ENCODE measurements at regions not wholly inside any gene's neighbourhood (a gene's known extent, or its start where the extent isn't known, plus 50 kb on each side); places are given as distances from the start of the nearest gene placed in this dataset.

DNA sequence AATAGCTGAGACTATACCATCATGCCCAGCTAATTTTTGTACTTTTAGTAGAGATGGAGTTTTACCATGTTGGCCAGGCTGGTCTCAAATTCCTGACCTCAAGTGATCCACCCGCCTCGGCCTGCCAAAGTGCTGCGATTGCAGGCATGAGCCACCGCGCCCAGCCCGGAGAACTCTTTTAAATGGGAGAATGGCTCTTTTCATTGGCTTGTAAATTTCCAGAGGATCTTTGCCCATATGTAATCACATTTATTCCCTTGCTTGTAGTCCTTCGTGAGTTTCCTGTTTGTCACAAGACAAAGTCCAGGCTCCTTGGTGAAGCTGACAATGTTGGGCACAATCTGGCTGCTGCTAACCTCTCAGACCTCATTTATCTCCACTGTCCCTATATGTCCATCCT, 135.1 kb downstream of the CEP57L1 start (continued):
- TF ChIP-seq, protein P1, sequence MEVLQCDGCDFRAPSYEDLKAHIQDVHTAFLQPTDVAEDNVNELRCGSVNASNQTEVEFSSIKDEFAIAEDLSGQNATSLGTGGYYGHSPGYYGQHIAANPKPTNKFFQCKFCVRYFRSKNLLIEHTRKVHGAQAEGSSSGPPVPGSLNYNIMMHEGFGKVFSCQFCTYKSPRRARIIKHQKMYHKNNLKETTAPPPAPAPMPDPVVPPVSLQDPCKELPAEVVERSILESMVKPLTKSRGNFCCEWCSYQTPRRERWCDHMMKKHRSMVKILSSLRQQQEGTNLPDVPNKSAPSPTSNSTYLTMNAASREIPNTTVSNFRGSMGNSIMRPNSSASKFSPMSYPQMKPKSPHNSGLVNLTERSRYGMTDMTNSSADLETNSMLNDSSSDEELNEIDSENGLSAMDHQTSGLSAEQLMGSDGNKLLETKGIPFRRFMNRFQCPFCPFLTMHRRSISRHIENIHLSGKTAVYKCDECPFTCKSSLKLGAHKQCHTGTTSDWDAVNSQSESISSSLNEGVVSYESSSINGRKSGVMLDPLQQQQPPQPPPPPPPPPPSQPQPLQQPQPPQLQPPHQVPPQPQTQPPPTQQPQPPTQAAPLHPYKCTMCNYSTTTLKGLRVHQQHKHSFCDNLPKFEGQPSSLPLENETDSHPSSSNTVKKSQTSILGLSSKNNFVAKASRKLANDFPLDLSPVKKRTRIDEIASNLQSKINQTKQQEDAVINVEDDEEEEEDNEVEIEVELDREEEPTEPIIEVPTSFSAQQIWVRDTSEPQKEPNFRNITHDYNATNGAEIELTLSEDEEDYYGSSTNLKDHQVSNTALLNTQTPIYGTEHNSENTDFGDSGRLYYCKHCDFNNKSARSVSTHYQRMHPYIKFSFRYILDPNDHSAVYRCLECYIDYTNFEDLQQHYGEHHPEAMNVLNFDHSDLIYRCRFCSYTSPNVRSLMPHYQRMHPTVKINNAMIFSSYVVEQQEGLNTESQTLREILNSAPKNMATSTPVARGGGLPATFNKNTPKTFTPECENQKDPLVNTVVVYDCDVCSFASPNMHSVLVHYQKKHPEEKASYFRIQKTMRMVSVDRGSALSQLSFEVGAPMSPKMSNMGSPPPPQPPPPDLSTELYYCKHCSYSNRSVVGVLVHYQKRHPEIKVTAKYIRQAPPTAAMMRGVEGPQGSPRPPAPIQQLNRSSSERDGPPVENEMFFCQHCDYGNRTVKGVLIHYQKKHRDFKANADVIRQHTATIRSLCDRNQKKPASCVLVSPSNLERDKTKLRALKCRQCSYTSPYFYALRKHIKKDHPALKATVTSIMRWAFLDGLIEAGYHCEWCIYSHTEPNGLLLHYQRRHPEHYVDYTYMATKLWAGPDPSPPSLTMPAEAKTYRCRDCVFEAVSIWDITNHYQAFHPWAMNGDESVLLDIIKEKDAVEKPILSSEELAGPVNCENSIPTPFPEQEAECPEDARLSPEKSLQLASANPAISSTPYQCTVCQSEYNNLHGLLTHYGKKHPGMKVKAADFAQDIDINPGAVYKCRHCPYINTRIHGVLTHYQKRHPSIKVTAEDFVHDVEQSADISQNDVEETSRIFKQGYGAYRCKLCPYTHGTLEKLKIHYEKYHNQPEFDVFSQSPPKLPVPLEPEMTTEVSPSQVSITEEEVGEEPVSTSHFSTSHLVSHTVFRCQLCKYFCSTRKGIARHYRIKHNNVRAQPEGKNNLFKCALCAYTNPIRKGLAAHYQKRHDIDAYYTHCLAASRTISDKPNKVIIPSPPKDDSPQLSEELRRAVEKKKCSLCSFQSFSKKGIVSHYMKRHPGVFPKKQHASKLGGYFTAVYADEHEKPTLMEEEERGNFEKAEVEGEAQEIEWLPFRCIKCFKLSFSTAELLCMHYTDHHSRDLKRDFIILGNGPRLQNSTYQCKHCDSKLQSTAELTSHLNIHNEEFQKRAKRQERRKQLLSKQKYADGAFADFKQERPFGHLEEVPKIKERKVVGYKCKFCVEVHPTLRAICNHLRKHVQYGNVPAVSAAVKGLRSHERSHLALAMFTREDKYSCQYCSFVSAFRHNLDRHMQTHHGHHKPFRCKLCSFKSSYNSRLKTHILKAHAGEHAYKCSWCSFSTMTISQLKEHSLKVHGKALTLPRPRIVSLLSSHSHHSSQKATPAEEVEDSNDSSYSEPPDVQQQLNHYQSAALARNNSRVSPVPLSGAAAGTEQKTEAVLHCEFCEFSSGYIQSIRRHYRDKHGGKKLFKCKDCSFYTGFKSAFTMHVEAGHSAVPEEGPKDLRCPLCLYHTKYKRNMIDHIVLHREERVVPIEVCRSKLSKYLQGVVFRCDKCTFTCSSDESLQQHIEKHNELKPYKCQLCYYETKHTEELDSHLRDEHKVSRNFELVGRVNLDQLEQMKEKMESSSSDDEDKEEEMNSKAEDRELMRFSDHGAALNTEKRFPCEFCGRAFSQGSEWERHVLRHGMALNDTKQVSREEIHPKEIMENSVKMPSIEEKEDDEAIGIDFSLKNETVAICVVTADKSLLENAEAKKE (CRISPR knock-in tag; IDR thresholded peaks at IDR 0.05): no peak
- TF ChIP-seq CREB1 (CRISPR knock-in tag; IDR thresholded peaks at IDR 0.05; ENCODE audit: low read depth) (no peak), POLR2AphosphoS5 (IDR thresholded peaks at IDR 0.05; ENCODE audit: low read depth) (no peak), EZH2 (IDR thresholded peaks at IDR 0.05; ENCODE audit: low read depth, unreplicated experiment) (no peak)
- TF ChIP-seq, protein P2, sequence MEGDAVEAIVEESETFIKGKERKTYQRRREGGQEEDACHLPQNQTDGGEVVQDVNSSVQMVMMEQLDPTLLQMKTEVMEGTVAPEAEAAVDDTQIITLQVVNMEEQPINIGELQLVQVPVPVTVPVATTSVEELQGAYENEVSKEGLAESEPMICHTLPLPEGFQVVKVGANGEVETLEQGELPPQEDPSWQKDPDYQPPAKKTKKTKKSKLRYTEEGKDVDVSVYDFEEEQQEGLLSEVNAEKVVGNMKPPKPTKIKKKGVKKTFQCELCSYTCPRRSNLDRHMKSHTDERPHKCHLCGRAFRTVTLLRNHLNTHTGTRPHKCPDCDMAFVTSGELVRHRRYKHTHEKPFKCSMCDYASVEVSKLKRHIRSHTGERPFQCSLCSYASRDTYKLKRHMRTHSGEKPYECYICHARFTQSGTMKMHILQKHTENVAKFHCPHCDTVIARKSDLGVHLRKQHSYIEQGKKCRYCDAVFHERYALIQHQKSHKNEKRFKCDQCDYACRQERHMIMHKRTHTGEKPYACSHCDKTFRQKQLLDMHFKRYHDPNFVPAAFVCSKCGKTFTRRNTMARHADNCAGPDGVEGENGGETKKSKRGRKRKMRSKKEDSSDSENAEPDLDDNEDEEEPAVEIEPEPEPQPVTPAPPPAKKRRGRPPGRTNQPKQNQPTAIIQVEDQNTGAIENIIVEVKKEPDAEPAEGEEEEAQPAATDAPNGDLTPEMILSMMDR (conservative IDR thresholded peaks at IDR 0.05; ENCODE audit: low read depth in 2 of 2): no peak

DNA sequence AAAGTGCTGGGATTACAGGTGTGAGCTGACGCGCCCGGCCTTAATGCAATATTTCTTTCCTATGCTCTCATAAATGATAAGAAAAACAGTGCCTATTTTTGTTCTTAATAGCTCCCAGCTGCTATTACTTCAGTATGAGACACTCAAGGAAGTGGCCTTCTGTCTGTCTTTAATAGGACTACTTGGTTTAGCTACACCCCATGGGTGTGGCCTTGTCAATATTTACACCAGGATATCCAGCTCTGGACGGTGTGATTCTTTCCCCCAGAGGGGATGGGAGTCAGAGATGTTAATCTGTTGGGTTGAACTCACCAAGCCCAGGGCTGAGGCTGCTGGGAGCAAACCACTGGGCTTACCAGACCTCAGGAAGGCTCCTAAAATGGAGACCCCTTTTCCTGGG, 134.2 kb downstream of the CEP57L1 start:
- TF ChIP-seq POLR2AphosphoS5 (IDR thresholded peaks at IDR 0.05; ENCODE audit: low read depth): no peak
- DNase-seq (ENCODE audit: low spot score): no peak
- Histone ChIP-seq H3K79me2 (replicated peaks; ENCODE audit: insufficient read depth) (no peaks in the 10 kb centered on the region), H4K20me1 (replicated peaks; ENCODE audit: insufficient read depth) (no peaks in the 10 kb centered on the region), H3K4me2 (no peak overlapping the region), H3K27me3 (ENCODE audit: insufficient read depth) (no peaks in the 10 kb centered on the region), H2AFZ (no peak overlapping the region), H3K9me2 (ENCODE audit: insufficient read depth) (no peaks in the 10 kb centered on the region), H3F3A (replicated peaks; ENCODE audit: low read depth) (no peaks in the 10 kb centered on the region), H3K4me1 (ENCODE audit: insufficient read depth) (no peaks in the 10 kb centered on the region), H3K36me3 (ENCODE audit: insufficient read depth) (no peaks in the 10 kb centered on the region), H3K27ac (ENCODE audit: low read depth) (no peak overlapping the region), H3K4me3 (no peak overlapping the region)
- Mint-ChIP-seq H3K9me3 (no peaks in the 10 kb centered on the region; the same call in 2 of the 3 replicates), H3K27me3 (ENCODE audit: insufficient read depth, low read depth, poor library complexity) (no peaks in the 10 kb centered on the region), H3K36me3 (ENCODE audit: low read depth) (no peaks in the 10 kb centered on the region), H3K27ac (no peak overlapping the region), H3K4me1 (no peaks in the 10 kb centered on the region), H3K4me3 (no peak overlapping the region)
- no peak for ATAC-seq
